GM12875 (cell line): ENCODE measurements at regions not wholly inside any gene's neighbourhood (a gene's known extent, or its start where the extent isn't known, plus 50 kb on each side); places are given as distances from the start of the nearest gene placed in this dataset.

ENCODE experiments used
- H3K4me3 ChIP-seq: one replicate; pipeline ENCODE4 v1.5.1; 2011; ENCODE audit warnings: low read depth, low read length, control low read depth
- CTCF ChIP-seq: IDR thresholded peaks from 2 replicates; pipeline ENCODE4 v1.5.1; 2011; ENCODE audit warnings: low read depth, mild to moderate bottlenecking, control low read depth, inconsistent platforms, low read length, moderate library complexity, borderline replicate concordance; ENCODE audit not compliant: insufficient read depth

GRCh38 chr18:45328811-45329210 is 286.5 kb upstream of the SLC14A2 start:
- H3K4me3 ChIP-seq, result no peak overlapping the region
- TF ChIP-seq CTCF, result no peak

GRCh38 chr18:45329316-45329715 is 286.0 kb upstream of the SLC14A2 start:
- TF ChIP-seq CTCF, result no peak
- no peak overlapping the region for H3K4me3 ChIP-seq

- no peak for TF ChIP-seq CTCF
- no peak overlapping the region for H3K4me3 ChIP-seq
Measured at GRCh38 chr18:45330170-45330594, 285.1 kb upstream of the SLC14A2 start.

GRCh38 chr18:45332871-45333270 is 282.4 kb upstream of the SLC14A2 start:
- TF ChIP-seq CTCF, result no peak
- no peak overlapping the region for H3K4me3 ChIP-seq

GRCh38 chr18:45334191-45334590 is 281.1 kb upstream of the SLC14A2 start:
- no peak for TF ChIP-seq CTCF
- no peak overlapping the region for H3K4me3 ChIP-seq

- no peak overlapping the region for H3K4me3 ChIP-seq
- no peak for TF ChIP-seq CTCF
Measured at GRCh38 chr18:45335282-45336043, 279.8 kb upstream of the SLC14A2 start.

- TF ChIP-seq CTCF, result no peak
- no peak overlapping the region for H3K4me3 ChIP-seq
Measured at GRCh38 chr18:45336448-45336847, 278.8 kb upstream of the SLC14A2 start.
